ENCODE measurements at regions not wholly inside any gene's neighbourhood (a gene's known extent, or its start where the extent isn't known, plus 50 kb on each side); places are given as distances from the start of the nearest gene placed in this dataset.

DNA sequence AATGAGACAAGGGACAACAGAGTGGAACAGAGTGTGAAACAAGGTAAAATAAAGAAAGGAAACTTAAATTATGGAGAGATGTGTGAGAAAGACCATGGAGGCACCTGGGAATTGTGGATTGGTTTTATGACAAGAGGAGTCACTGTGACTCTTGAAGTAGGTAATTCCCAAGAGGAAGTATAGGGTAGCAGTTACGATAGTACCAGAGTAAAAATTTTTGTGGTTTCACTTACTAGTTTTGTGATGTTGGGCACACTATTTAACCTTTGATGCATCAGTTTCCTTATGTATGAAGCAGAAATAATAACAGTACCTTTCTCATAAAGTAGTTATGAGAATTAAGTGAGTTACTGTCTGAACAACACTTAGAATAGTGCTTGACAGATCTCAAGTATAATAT lies 267.9 kb upstream of the DPYD start:
- TF ChIP-seq, protein P1, sequence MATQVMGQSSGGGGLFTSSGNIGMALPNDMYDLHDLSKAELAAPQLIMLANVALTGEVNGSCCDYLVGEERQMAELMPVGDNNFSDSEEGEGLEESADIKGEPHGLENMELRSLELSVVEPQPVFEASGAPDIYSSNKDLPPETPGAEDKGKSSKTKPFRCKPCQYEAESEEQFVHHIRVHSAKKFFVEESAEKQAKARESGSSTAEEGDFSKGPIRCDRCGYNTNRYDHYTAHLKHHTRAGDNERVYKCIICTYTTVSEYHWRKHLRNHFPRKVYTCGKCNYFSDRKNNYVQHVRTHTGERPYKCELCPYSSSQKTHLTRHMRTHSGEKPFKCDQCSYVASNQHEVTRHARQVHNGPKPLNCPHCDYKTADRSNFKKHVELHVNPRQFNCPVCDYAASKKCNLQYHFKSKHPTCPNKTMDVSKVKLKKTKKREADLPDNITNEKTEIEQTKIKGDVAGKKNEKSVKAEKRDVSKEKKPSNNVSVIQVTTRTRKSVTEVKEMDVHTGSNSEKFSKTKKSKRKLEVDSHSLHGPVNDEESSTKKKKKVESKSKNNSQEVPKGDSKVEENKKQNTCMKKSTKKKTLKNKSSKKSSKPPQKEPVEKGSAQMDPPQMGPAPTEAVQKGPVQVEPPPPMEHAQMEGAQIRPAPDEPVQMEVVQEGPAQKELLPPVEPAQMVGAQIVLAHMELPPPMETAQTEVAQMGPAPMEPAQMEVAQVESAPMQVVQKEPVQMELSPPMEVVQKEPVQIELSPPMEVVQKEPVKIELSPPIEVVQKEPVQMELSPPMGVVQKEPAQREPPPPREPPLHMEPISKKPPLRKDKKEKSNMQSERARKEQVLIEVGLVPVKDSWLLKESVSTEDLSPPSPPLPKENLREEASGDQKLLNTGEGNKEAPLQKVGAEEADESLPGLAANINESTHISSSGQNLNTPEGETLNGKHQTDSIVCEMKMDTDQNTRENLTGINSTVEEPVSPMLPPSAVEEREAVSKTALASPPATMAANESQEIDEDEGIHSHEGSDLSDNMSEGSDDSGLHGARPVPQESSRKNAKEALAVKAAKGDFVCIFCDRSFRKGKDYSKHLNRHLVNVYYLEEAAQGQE (IDR thresholded peaks at IDR 0.05; ENCODE audit: low read depth, low read length): no peak
- TF ChIP-seq MXI1 (IDR thresholded peaks at IDR 0.05; ENCODE audit: low read depth, low read length): no peak
- TF ChIP-seq GABPA (IDR thresholded peaks at IDR 0.05; ENCODE audit: low read depth): no peak
- TF ChIP-seq, protein P2, sequence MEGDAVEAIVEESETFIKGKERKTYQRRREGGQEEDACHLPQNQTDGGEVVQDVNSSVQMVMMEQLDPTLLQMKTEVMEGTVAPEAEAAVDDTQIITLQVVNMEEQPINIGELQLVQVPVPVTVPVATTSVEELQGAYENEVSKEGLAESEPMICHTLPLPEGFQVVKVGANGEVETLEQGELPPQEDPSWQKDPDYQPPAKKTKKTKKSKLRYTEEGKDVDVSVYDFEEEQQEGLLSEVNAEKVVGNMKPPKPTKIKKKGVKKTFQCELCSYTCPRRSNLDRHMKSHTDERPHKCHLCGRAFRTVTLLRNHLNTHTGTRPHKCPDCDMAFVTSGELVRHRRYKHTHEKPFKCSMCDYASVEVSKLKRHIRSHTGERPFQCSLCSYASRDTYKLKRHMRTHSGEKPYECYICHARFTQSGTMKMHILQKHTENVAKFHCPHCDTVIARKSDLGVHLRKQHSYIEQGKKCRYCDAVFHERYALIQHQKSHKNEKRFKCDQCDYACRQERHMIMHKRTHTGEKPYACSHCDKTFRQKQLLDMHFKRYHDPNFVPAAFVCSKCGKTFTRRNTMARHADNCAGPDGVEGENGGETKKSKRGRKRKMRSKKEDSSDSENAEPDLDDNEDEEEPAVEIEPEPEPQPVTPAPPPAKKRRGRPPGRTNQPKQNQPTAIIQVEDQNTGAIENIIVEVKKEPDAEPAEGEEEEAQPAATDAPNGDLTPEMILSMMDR (IDR thresholded peaks at IDR 0.05): no peak
- TF ChIP-seq EP300 (IDR thresholded peaks at IDR 0.05; ENCODE audit: borderline replicate concordance in 1 of 2, low read depth in 1 of 2, low read length in 1 of 2): no peak
- TF ChIP-seq, protein P3, sequence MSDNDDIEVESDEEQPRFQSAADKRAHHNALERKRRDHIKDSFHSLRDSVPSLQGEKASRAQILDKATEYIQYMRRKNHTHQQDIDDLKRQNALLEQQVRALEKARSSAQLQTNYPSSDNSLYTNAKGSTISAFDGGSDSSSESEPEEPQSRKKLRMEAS (IDR thresholded peaks at IDR 0.05; ENCODE audit: low read depth): no peak
- TF ChIP-seq YY1 (IDR thresholded peaks at IDR 0.05; ENCODE audit: low read depth): no peak
- no peak for TF ChIP-seq TCF12 (IDR thresholded peaks at IDR 0.05)
- no peak for TF ChIP-seq POLR2AphosphoS5 (IDR thresholded peaks at IDR 0.05; ENCODE audit: low read depth, low read length)
